Muscle of leg (tissue), 3 donors: ENCODE measurements at regions not wholly inside any gene's neighbourhood (a gene's known extent, or its start where the extent isn't known, plus 50 kb on each side); places are given as distances from the start of the nearest gene placed in this dataset.
A peak's percentile ranks its signal among the peaks of the same experiment; 100 is the strongest.

Experiments
- DNase-seq: peaks from one replicate; pipeline ENCODE4 v3.0.0; 2013
- H3K27ac ChIP-seq: one replicate; pipeline ENCODE4 v1.5.1; 2013; ENCODE audit warnings: mild to moderate bottlenecking, low read length, control low read depth
- H3K27me3 ChIP-seq: one replicate; pipeline ENCODE4 v1.6.1; 2013; ENCODE audit warnings: low read length; ENCODE audit not compliant: control insufficient read depth, insufficient read depth
- H3K36me3 ChIP-seq: one replicate; pipeline ENCODE4 v1.6.1; 2013; ENCODE audit warnings: low read length; ENCODE audit not compliant: control insufficient read depth, insufficient read depth
- H3K4me1 ChIP-seq: one replicate; pipeline ENCODE4 v1.6.1; 2013; ENCODE audit warnings: low read length; ENCODE audit not compliant: control insufficient read depth, insufficient read depth
- H3K4me3 ChIP-seq: one replicate; pipeline ENCODE4 v1.5.1; 2013; ENCODE audit warnings: low read length, control low read depth
- H3K9me3 ChIP-seq: replicated peaks from 2 replicates; pipeline ENCODE4 v1.6.1; 2013; ENCODE audit warnings: low read depth, low read length; ENCODE audit not compliant: control insufficient read depth
- WGBS: methylation state at CpG from one replicate; pipeline ENCODE4 v1.1.5; 2013; ENCODE audit warnings: missing lambda C conversion rate; ENCODE audit not compliant: insufficient coverage; 5-methylcytosine and 5-hydroxymethylcytosine counted together

GRCh38 chr12:22740656-22741355 is 115.8 kb downstream of the ETNK1 start:
- Histone ChIP-seq H3K27ac (no peak overlapping the region), H3K27me3 (no peaks in the 10 kb centered on the region), H3K9me3 (no peaks in the 10 kb centered on the region), H3K36me3 (no peaks in the 10 kb centered on the region), H3K4me1 (no peaks in the 10 kb centered on the region), H3K4me3 (no peak overlapping the region)
- no peak for DNase-seq
- no CpG with 5 or more reads among the region's 4 CpGs for WGBS

- DNase-seq, result no peak
- no peaks in the 10 kb centered on the region for H3K27me3 ChIP-seq
- no peaks in the 10 kb centered on the region for H3K9me3 ChIP-seq
- H3K4me1 ChIP-seq, result no peaks in the 10 kb centered on the region
- H3K36me3 ChIP-seq, result no peaks in the 10 kb centered on the region
- no peak overlapping the region for H3K4me3 ChIP-seq
- H3K27ac ChIP-seq, result no peak overlapping the region
Measured at GRCh38 chr12:22743700-22744099, 118.7 kb downstream of the ETNK1 start.

GRCh38 chr12:22744197-22744596 is 119.2 kb downstream of the ETNK1 start:
- Histone ChIP-seq H3K9me3 (no peaks in the 10 kb centered on the region), H3K4me1 (no peaks in the 10 kb centered on the region), H3K4me3 (no peak overlapping the region), H3K27ac (no peak overlapping the region), H3K27me3 (no peaks in the 10 kb centered on the region), H3K36me3 (no peaks in the 10 kb centered on the region)
- 33% methylated on average over 1 of the region's 1 CpG for WGBS
- DNase-seq, result no peak

- H3K4me1 ChIP-seq, result no peaks in the 10 kb centered on the region
- no peak overlapping the region for H3K27ac ChIP-seq
- DNase-seq, result no peak
- H3K36me3 ChIP-seq, result no peaks in the 10 kb centered on the region
- H3K9me3 ChIP-seq, result no peaks in the 10 kb centered on the region
- no peak overlapping the region for H3K4me3 ChIP-seq
- WGBS, result no CpG with 5 or more reads among the region's 3 CpGs
- no peaks in the 10 kb centered on the region for H3K27me3 ChIP-seq
Measured at GRCh38 chr12:22746720-22747119, 121.7 kb downstream of the ETNK1 start.

- no peak overlapping the region for H3K4me3 ChIP-seq
- no CpG with 5 or more reads among the region's 1 CpG for WGBS
- no peak for DNase-seq
- no peak overlapping the region for H3K27ac ChIP-seq
- H3K4me1 ChIP-seq, result no peaks in the 10 kb centered on the region
- no peaks in the 10 kb centered on the region for H3K9me3 ChIP-seq
- H3K36me3 ChIP-seq, result no peaks in the 10 kb centered on the region
- no peaks in the 10 kb centered on the region for H3K27me3 ChIP-seq
Measured at GRCh38 chr12:22755629-22756028, 130.7 kb downstream of the ETNK1 start.

- Histone ChIP-seq H3K27ac (no peak overlapping the region), H3K4me3 (no peak overlapping the region)
Measured at GRCh38 chr12:22759769-22760674, 135.1 kb downstream of the ETNK1 start.

GRCh38 chr12:22765421-22766130 is 140.6 kb downstream of the ETNK1 start:
- 67% methylated on average over 8 of the region's 15 CpGs for WGBS
- H3K9me3 ChIP-seq, result no peaks in the 10 kb centered on the region
- no peaks in the 10 kb centered on the region for H3K36me3 ChIP-seq
- H3K4me3 ChIP-seq, result no peak overlapping the region
- DNase-seq, result no peak
- H3K4me1 ChIP-seq, result no peaks in the 10 kb centered on the region
- no peak overlapping the region for H3K27ac ChIP-seq
- H3K27me3 ChIP-seq, result no peaks in the 10 kb centered on the region

More at GRCh38 chr12:22759769-22760674, 135.1 kb downstream of the ETNK1 start:
- 69% methylated on average over 2 of the region's 8 CpGs for WGBS
- Histone ChIP-seq H3K27me3 (no peaks in the 10 kb centered on the region), H3K9me3 (no peaks in the 10 kb centered on the region), H3K36me3 (no peaks in the 10 kb centered on the region), H3K4me1 (no peaks in the 10 kb centered on the region)
- no peak for DNase-seq

GRCh38 chr12:22766911-22767420 is 142.0 kb downstream of the ETNK1 start:
- no peaks in the 10 kb centered on the region for H3K4me1 ChIP-seq
- no peak overlapping the region for H3K27ac ChIP-seq
- no peak overlapping the region for H3K4me3 ChIP-seq
- no peaks in the 10 kb centered on the region for H3K9me3 ChIP-seq
- WGBS, result no CpG with 5 or more reads among the region's 7 CpGs
- H3K27me3 ChIP-seq, result no peaks in the 10 kb centered on the region
- H3K36me3 ChIP-seq, result no peaks in the 10 kb centered on the region
- DNase-seq, result no peak

GRCh38 chr12:22781339-22781738 is 156.4 kb downstream of the ETNK1 start:
- no peak overlapping the region for H3K4me3 ChIP-seq
- no peaks in the 10 kb centered on the region for H3K9me3 ChIP-seq
- H3K27me3 ChIP-seq, result no peaks in the 10 kb centered on the region
- 90% methylated on average over 3 of the region's 3 CpGs for WGBS
- no peak for DNase-seq
- H3K27ac ChIP-seq, result no peak overlapping the region
- H3K36me3 ChIP-seq, result no peaks in the 10 kb centered on the region
- no peaks in the 10 kb centered on the region for H3K4me1 ChIP-seq

- H3K36me3 ChIP-seq, result no peaks in the 10 kb centered on the region
- no peaks in the 10 kb centered on the region for H3K27me3 ChIP-seq
- no peak overlapping the region for H3K27ac ChIP-seq
- DNase-seq, result peak; percentile 33
- no peaks in the 10 kb centered on the region for H3K4me1 ChIP-seq
- no CpG with 5 or more reads among the region's 7 CpGs for WGBS
- H3K9me3 ChIP-seq, result no peaks in the 10 kb centered on the region
- no peak overlapping the region for H3K4me3 ChIP-seq
Measured at GRCh38 chr12:22787557-22787956, 162.6 kb downstream of the ETNK1 start.
